ENCODE measurements at regions not wholly inside any gene's neighbourhood (a gene's known extent, or its start where the extent isn't known, plus 50 kb on each side); places are given as distances from the start of the nearest gene placed in this dataset.

DNA sequence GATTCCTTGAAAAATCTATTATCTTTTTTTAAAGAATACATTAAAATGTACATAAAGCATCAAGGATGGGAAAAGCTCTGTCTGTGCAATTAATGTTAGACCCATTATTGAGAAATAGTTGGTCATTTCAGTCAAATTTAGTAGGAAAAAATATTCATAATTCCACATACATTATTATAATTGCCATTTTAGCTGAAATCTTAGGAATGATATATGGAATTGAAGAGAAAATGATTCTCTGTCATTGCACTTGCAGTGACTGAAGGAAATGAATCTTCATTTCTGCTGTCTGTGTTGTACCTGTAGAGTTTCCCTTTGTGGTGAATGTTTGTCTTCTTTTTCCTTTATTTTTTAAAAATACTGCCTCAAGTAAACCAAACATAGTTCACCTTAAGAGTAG lies 473.9 kb downstream of the C3orf38 start:
- Histone ChIP-seq H2AFZ (no peak overlapping the region), H3K79me2 (replicated peaks; ENCODE audit: insufficient read depth) (no peaks in the 10 kb centered on the region), H3F3A (replicated peaks; ENCODE audit: low read depth) (no peaks in the 10 kb centered on the region), H3K4me2 (no peak overlapping the region), H3K27me3 (ENCODE audit: insufficient read depth) (no peaks in the 10 kb centered on the region), H3K27ac (ENCODE audit: low read depth) (no peak overlapping the region), H3K36me3 (ENCODE audit: insufficient read depth) (no peaks in the 10 kb centered on the region), H4K20me1 (replicated peaks; ENCODE audit: insufficient read depth) (no peaks in the 10 kb centered on the region), H3K4me1 (ENCODE audit: insufficient read depth) (no peaks in the 10 kb centered on the region), H3K4me3 (no peak overlapping the region), H3K9me2 (ENCODE audit: insufficient read depth) (no peaks in the 10 kb centered on the region)
- no peaks in the 10 kb centered on the region for H3K36me3 Mint-ChIP-seq (ENCODE audit: low read depth)
- ATAC-seq: no peak
- no peaks in the 10 kb centered on the region for H3K9me3 Mint-ChIP-seq
- no peak overlapping the region for H3K4me3 Mint-ChIP-seq
- no peak for TF ChIP-seq STAT1 (IDR thresholded peaks at IDR 0.05; ENCODE audit: unreplicated experiment)
- TF ChIP-seq CTCF (conservative IDR thresholded peaks at IDR 0.05; ENCODE audit: low read depth in 2 of 2): no peak
- no peak for TF ChIP-seq ZNF331 (CRISPR knock-in tag; IDR thresholded peaks at IDR 0.05; ENCODE audit: low read depth)
- no peak for TF ChIP-seq EZH2 (IDR thresholded peaks at IDR 0.05; ENCODE audit: low read depth, unreplicated experiment)
- TF ChIP-seq, protein P1, sequence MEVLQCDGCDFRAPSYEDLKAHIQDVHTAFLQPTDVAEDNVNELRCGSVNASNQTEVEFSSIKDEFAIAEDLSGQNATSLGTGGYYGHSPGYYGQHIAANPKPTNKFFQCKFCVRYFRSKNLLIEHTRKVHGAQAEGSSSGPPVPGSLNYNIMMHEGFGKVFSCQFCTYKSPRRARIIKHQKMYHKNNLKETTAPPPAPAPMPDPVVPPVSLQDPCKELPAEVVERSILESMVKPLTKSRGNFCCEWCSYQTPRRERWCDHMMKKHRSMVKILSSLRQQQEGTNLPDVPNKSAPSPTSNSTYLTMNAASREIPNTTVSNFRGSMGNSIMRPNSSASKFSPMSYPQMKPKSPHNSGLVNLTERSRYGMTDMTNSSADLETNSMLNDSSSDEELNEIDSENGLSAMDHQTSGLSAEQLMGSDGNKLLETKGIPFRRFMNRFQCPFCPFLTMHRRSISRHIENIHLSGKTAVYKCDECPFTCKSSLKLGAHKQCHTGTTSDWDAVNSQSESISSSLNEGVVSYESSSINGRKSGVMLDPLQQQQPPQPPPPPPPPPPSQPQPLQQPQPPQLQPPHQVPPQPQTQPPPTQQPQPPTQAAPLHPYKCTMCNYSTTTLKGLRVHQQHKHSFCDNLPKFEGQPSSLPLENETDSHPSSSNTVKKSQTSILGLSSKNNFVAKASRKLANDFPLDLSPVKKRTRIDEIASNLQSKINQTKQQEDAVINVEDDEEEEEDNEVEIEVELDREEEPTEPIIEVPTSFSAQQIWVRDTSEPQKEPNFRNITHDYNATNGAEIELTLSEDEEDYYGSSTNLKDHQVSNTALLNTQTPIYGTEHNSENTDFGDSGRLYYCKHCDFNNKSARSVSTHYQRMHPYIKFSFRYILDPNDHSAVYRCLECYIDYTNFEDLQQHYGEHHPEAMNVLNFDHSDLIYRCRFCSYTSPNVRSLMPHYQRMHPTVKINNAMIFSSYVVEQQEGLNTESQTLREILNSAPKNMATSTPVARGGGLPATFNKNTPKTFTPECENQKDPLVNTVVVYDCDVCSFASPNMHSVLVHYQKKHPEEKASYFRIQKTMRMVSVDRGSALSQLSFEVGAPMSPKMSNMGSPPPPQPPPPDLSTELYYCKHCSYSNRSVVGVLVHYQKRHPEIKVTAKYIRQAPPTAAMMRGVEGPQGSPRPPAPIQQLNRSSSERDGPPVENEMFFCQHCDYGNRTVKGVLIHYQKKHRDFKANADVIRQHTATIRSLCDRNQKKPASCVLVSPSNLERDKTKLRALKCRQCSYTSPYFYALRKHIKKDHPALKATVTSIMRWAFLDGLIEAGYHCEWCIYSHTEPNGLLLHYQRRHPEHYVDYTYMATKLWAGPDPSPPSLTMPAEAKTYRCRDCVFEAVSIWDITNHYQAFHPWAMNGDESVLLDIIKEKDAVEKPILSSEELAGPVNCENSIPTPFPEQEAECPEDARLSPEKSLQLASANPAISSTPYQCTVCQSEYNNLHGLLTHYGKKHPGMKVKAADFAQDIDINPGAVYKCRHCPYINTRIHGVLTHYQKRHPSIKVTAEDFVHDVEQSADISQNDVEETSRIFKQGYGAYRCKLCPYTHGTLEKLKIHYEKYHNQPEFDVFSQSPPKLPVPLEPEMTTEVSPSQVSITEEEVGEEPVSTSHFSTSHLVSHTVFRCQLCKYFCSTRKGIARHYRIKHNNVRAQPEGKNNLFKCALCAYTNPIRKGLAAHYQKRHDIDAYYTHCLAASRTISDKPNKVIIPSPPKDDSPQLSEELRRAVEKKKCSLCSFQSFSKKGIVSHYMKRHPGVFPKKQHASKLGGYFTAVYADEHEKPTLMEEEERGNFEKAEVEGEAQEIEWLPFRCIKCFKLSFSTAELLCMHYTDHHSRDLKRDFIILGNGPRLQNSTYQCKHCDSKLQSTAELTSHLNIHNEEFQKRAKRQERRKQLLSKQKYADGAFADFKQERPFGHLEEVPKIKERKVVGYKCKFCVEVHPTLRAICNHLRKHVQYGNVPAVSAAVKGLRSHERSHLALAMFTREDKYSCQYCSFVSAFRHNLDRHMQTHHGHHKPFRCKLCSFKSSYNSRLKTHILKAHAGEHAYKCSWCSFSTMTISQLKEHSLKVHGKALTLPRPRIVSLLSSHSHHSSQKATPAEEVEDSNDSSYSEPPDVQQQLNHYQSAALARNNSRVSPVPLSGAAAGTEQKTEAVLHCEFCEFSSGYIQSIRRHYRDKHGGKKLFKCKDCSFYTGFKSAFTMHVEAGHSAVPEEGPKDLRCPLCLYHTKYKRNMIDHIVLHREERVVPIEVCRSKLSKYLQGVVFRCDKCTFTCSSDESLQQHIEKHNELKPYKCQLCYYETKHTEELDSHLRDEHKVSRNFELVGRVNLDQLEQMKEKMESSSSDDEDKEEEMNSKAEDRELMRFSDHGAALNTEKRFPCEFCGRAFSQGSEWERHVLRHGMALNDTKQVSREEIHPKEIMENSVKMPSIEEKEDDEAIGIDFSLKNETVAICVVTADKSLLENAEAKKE (CRISPR knock-in tag; IDR thresholded peaks at IDR 0.05): no peak
- no peak for TF ChIP-seq EZH2phosphoT487 (IDR thresholded peaks at IDR 0.05; ENCODE audit: unreplicated experiment)
- TF ChIP-seq CREB1 (CRISPR knock-in tag; IDR thresholded peaks at IDR 0.05; ENCODE audit: low read depth): no peak
- no peak for TF ChIP-seq REST (IDR thresholded peaks at IDR 0.05; ENCODE audit: unreplicated experiment)
- no peak for TF ChIP-seq JUNB (IDR thresholded peaks at IDR 0.05; ENCODE audit: unreplicated experiment)
- TF ChIP-seq, protein P2, sequence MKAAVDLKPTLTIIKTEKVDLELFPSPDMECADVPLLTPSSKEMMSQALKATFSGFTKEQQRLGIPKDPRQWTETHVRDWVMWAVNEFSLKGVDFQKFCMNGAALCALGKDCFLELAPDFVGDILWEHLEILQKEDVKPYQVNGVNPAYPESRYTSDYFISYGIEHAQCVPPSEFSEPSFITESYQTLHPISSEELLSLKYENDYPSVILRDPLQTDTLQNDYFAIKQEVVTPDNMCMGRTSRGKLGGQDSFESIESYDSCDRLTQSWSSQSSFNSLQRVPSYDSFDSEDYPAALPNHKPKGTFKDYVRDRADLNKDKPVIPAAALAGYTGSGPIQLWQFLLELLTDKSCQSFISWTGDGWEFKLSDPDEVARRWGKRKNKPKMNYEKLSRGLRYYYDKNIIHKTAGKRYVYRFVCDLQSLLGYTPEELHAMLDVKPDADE (IDR thresholded peaks at IDR 0.05): no peak
- TF ChIP-seq NANOG (IDR thresholded peaks at IDR 0.05; ENCODE audit: borderline replicate concordance): no peak
- no peak for TF ChIP-seq POLR2AphosphoS5 (IDR thresholded peaks at IDR 0.05; ENCODE audit: low read depth)
- no peak for DNase-seq (ENCODE audit: low spot score)
- peaks cover 5% of the 10 kb centered on the region; the same call in 2 of the 3 replicates for H3K4me1 Mint-ChIP-seq
- H3K27ac Mint-ChIP-seq: no peak overlapping the region
- H3K27me3 Mint-ChIP-seq (ENCODE audit: insufficient read depth, low read depth, poor library complexity): no peaks in the 10 kb centered on the region

Measured in GM23338 (cell line).